ENCODE measurements at regions not wholly inside any gene's neighbourhood (a gene's known extent, or its start where the extent isn't known, plus 50 kb on each side); places are given as distances from the start of the nearest gene placed in this dataset.
A peak's percentile ranks its signal among the peaks of the same experiment; 100 is the strongest.
"Not testable (repeated sequence)": the region's sequence is repeated elsewhere in the genome, so short reads cannot be mapped to it uniquely, and the experiment has no call there.

GRCh38 chr3:107222907-107223306 is 154.3 kb upstream of the CCDC54 start:
- DNase-seq (ENCODE audit: low spot score), result no peak
- Histone ChIP-seq H3K27ac (no peak overlapping the region), H3K4me3 (no peak overlapping the region)
- TF ChIP-seq CTCF (IDR thresholded peaks at IDR 0.05), result no peak

DNA sequence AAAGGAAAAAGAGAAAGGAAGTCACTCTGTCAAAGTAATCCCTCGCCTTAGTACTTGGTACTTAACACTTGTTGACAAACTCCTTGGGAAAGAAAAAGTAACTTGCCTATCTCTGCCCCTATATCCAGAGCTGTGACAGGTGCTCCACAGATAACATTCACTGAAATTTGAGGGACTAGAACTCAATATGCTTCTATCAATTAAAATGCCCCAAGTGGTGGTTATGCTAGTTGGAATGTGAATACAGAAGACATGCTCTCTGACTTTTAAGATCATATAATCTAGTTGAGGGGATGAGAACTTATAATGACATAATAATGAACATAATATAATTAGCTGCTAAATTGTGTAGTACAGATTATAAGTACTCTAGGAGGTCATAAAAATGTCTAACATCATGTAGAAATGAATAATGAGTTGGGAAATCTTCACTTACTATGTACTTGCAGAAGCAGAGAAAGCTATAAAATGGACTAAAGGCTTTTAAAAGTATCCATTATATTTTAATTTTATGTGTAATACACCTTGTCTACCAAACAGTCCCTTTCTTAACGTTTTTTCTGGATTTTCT is 153.1 kb upstream of the CCDC54 start:
- no peak for DNase-seq (ENCODE audit: low spot score)
- TF ChIP-seq CTCF (IDR thresholded peaks at IDR 0.05), result no peak
- Histone ChIP-seq H3K4me3 (no peak overlapping the region), H3K27ac (no peak overlapping the region)

DNA sequence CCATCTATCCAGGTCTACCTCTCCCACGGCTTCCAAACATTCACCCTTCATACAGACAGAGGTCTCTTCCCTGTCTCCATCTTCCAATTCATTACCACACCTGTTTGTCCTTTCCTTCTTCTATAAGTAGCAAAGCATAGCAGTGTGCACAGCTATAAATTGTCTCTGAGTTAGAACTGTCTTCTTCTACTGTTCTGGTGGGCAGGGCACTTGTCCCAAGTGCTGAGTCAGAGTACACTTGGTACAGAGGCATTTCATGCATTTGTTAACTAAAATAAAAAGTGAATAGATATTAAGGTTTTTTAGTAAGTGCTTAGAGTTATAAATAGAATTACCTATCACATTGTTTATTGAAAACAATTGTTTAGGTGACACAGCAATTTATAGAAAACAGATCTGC is 150.1 kb upstream of the CCDC54 start:
- no peak overlapping the region for H3K27ac ChIP-seq
- DNase-seq (ENCODE audit: low spot score), result no peak
- H3K4me3 ChIP-seq, result no peak overlapping the region
- no peak for TF ChIP-seq CTCF (IDR thresholded peaks at IDR 0.05)

DNA sequence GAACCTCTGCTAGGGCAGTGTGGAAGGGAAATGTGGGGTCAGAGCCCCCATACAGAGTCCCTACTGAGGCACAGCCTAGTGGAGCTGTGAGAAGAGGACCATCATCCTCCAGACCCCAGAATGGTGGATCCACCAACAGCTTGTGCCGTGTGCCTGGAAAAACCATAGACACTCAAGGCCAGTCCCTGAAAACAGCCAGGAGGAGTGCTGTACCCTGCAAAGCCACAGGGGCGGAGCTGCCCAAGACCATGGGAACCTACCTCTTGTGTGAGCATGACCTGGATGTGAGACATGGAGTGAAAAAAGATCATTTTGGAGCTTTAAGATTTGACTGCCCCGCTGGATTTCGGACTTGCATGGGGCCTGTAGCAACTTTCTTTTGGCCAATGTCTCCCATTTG is 143.4 kb upstream of the CCDC54 start:
- not testable (repeated sequence) for DNase-seq (ENCODE audit: low spot score); H3K27ac ChIP-seq; H3K4me3 ChIP-seq

GRCh38 chr3:107235193-107235927 is 141.9 kb upstream of the CCDC54 start:
- TF ChIP-seq CTCF (IDR thresholded peaks at IDR 0.05), result no peak
- Histone ChIP-seq H3K27ac (peak overlapping the region; percentile 35 to 54), H3K4me3 (peak overlapping the region; percentile 70)
- no peak for DNase-seq (ENCODE audit: low spot score)

DNA sequence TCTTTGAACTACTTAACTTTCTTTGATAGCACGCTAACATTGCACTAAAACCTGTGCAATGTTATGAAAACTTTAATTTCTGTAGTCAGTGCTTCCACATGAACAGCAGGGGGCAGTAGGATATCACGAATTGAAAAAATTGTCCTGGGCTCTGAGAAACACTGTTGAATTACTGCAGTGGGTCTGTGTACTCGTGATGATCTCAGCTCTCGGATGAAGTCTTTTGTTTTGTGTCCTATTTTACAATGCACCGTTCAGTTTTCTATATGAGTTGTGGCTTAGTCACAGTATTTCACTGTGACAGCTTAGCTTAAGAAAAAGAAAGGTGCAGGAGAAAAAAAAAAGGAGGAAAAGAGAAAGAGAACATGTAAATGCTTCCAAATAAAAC is 141.3 kb upstream of the CCDC54 start:
- H3K27ac ChIP-seq, result peak overlapping the region; percentile 35 to 54
- no peak for DNase-seq (ENCODE audit: low spot score)
- peak; percentile 76 for TF ChIP-seq CTCF (IDR thresholded peaks at IDR 0.05)

DNA sequence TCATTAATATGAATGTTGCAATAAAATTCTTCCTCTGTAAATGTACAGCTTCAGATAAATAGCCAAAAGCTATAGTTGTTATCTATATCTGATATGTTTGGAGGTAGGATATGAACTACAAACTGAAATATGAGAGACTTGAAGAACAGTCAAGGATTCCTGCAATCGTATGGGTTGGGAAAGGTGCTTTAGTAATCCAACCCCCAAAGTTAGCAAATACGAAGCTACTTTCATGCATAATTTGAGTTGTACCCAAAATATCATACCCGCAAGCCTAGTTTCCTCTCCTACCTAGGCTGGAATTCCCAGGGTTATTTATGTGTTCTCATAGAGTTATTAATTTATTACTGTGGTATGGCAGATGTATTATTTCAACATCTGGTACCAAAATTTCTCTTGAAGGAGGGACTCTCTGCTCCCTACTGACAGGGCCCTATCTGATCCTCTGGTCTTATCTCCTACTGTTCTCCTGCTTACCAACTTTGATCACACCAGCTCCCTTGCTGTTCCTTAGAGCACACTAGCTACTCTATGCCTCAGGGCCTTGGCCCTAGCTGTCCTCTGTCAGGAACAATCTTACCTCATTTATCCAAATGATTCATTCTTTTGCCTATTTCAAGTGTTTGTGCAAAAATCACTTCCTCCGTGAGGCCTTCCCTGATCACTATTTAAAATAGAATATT is 140.4 kb upstream of the CCDC54 start:
- Histone ChIP-seq H3K27ac (peak overlapping the region; percentile 11 to 34), H3K4me3 (no peak overlapping the region)
- no peak for TF ChIP-seq CTCF (IDR thresholded peaks at IDR 0.05)
- no peak for DNase-seq (ENCODE audit: low spot score)

More for the DNA sequence above, 141.3 kb upstream of the CCDC54 start:
- peak overlapping the region; percentile 70 for H3K4me3 ChIP-seq
